ENCODE measurements at regions not wholly inside any gene's neighbourhood (a gene's known extent, or its start where the extent isn't known, plus 50 kb on each side); places are given as distances from the start of the nearest gene placed in this dataset.
"Not testable (repeated sequence)": the region's sequence is repeated elsewhere in the genome, so short reads cannot be mapped to it uniquely, and the experiment has no call there.

- no peak for DNase-seq (ENCODE audit: low spot score)
- H3K36me3 Mint-ChIP-seq (ENCODE audit: low read depth): no peaks in the 10 kb centered on the region
- H3K4me1 Mint-ChIP-seq (ENCODE audit: low read depth): peaks cover 19% of the 10 kb centered on the region
- H3K9me3 Mint-ChIP-seq (ENCODE audit: low read depth): no peaks in the 10 kb centered on the region
- no peak overlapping the region for H3K27ac Mint-ChIP-seq (ENCODE audit: unreplicated experiment)
- peaks cover 4% of the 10 kb centered on the region for H3K27me3 Mint-ChIP-seq (ENCODE audit: low read depth)
- no peak for TF ChIP-seq CTCF (IDR thresholded peaks at IDR 0.05)
- H3K4me3 Mint-ChIP-seq (ENCODE audit: unreplicated experiment): no peak overlapping the region
Measured at GRCh38 chr6:48664826-48665225, 553.8 kb upstream of the PTCHD4 start.

GRCh38 chr6:48658915-48659314, 547.9 kb upstream of the PTCHD4 start:
- Mint-ChIP-seq H3K27ac (ENCODE audit: unreplicated experiment) (no peak overlapping the region), H3K4me1 (ENCODE audit: low read depth) (peaks cover under 1% of the 10 kb centered on the region), H3K9me3 (ENCODE audit: low read depth) (no peaks in the 10 kb centered on the region), H3K36me3 (ENCODE audit: low read depth) (no peaks in the 10 kb centered on the region), H3K27me3 (ENCODE audit: low read depth) (peaks cover 17% of the 10 kb centered on the region), H3K4me3 (ENCODE audit: unreplicated experiment) (no peak overlapping the region)
- no peak for TF ChIP-seq CTCF (IDR thresholded peaks at IDR 0.05)
- no peak for DNase-seq (ENCODE audit: low spot score)

GRCh38 chr6:48641544-48641943, 530.5 kb upstream of the PTCHD4 start:
- H3K4me1 Mint-ChIP-seq (ENCODE audit: low read depth): peaks cover 10% of the 10 kb centered on the region
- no peak overlapping the region for H3K4me3 Mint-ChIP-seq (ENCODE audit: unreplicated experiment)
- peaks cover 2% of the 10 kb centered on the region for H3K27me3 Mint-ChIP-seq (ENCODE audit: low read depth)
- no peak for TF ChIP-seq CTCF (IDR thresholded peaks at IDR 0.05)
- no peak for DNase-seq (ENCODE audit: low spot score)
- H3K27ac Mint-ChIP-seq (ENCODE audit: unreplicated experiment): no peak overlapping the region
- H3K9me3 Mint-ChIP-seq (ENCODE audit: low read depth): peaks cover 17% of the 10 kb centered on the region
- H3K36me3 Mint-ChIP-seq (ENCODE audit: low read depth): peaks cover 4% of the 10 kb centered on the region

GRCh38 chr6:48638796-48639195, 527.8 kb upstream of the PTCHD4 start:
- H3K4me3 Mint-ChIP-seq (ENCODE audit: unreplicated experiment); H3K36me3 Mint-ChIP-seq (ENCODE audit: low read depth); H3K27ac Mint-ChIP-seq (ENCODE audit: unreplicated experiment); H3K4me1 Mint-ChIP-seq (ENCODE audit: low read depth); H3K27me3 Mint-ChIP-seq (ENCODE audit: low read depth); DNase-seq (ENCODE audit: low spot score): not testable (repeated sequence)
- peaks cover 17% of the 10 kb centered on the region for H3K9me3 Mint-ChIP-seq (ENCODE audit: low read depth)

- no peak overlapping the region for H3K27ac Mint-ChIP-seq (ENCODE audit: unreplicated experiment)
- no peaks in the 10 kb centered on the region for H3K27me3 Mint-ChIP-seq (ENCODE audit: low read depth)
- H3K9me3 Mint-ChIP-seq (ENCODE audit: low read depth): no peaks in the 10 kb centered on the region
- peaks cover 17% of the 10 kb centered on the region for H3K4me1 Mint-ChIP-seq (ENCODE audit: low read depth)
- TF ChIP-seq CTCF (IDR thresholded peaks at IDR 0.05): no peak
- H3K4me3 Mint-ChIP-seq (ENCODE audit: unreplicated experiment): no peak overlapping the region
- DNase-seq (ENCODE audit: low spot score): no peak
- no peaks in the 10 kb centered on the region for H3K36me3 Mint-ChIP-seq (ENCODE audit: low read depth)
Measured at GRCh38 chr6:48630511-48630910, 519.5 kb upstream of the PTCHD4 start.

GRCh38 chr6:48628316-48628715, 517.3 kb upstream of the PTCHD4 start:
- no peak for DNase-seq (ENCODE audit: low spot score)
- Mint-ChIP-seq H3K4me3 (ENCODE audit: unreplicated experiment) (no peak overlapping the region), H3K27me3 (ENCODE audit: low read depth) (no peaks in the 10 kb centered on the region), H3K36me3 (ENCODE audit: low read depth) (no peaks in the 10 kb centered on the region), H3K9me3 (ENCODE audit: low read depth) (no peaks in the 10 kb centered on the region), H3K27ac (ENCODE audit: unreplicated experiment) (no peak overlapping the region), H3K4me1 (ENCODE audit: low read depth) (peaks cover 17% of the 10 kb centered on the region)
- TF ChIP-seq CTCF (IDR thresholded peaks at IDR 0.05): no peak

All from chondrocyte (in vitro differentiated cells).